WTC11 (cell line): ENCODE measurements at regions not wholly inside any gene's neighbourhood (a gene's known extent, or its start where the extent isn't known, plus 50 kb on each side); places are given as distances from the start of the nearest gene placed in this dataset.

Experiments used
- ATAC-seq: fragments of 200-7000 bp; cut with Tn5 transposase; 2 replicates; pipeline ENCODE4 v1.10.0; 2021; ENCODE audit warnings: mild to moderate bottlenecking, moderate library complexity
- CTCF ChIA-PET: fragments of 300-600 bp; sonication (Branson Sonifier 250); formaldehyde crosslinking; loops from one replicate; lab custom pipeline; 2021; ENCODE audit warnings: antibody characterized with exemption; lab: Charles Lee
- POLR2A ChIA-PET: fragments of 350-600 bp; sonication (Branson Sonifier 250); formaldehyde crosslinking; loops from one replicate; lab custom pipeline; 2021; ENCODE audit warnings: antibody characterized with exemption; lab: Charles Lee
- DNase-seq: peaks from one replicate; pipeline ENCODE4 v3.0.0; 2021; ENCODE audit warnings: low spot score
- H3K27ac Mint-ChIP-seq: 2 replicates; pipeline ENCODE4 v1.8.0; 2021; ENCODE audit warnings: mixed read lengths
- H3K27me3 Mint-ChIP-seq: 2 replicates; pipeline ENCODE4 v1.8.0; 2021; ENCODE audit warnings: low read depth, mild to moderate bottlenecking, moderate library complexity, mixed read lengths
- H3K36me3 Mint-ChIP-seq: 2 replicates; pipeline ENCODE4 v1.8.0; 2021; ENCODE audit warnings: mixed read lengths
- H3K4me1 Mint-ChIP-seq: 2 replicates; pipeline ENCODE4 v1.8.0; 2022; ENCODE audit warnings: mixed read lengths
- H3K4me3 Mint-ChIP-seq: 2 replicates; pipeline ENCODE4 v1.8.0; 2021; ENCODE audit warnings: mild to moderate bottlenecking, moderate library complexity, mixed read lengths
- H3K9me3 Mint-ChIP-seq: 2 replicates; pipeline ENCODE4 v1.8.0; 2021; ENCODE audit warnings: mixed read lengths
- ETV6 ChIP-seq: sonication (generic); formaldehyde crosslinking; IDR thresholded peaks from 2 replicates; pipeline ENCODE4 v1.8.1; 2022; ENCODE audit warnings: mild to moderate bottlenecking, missing genetic modification reagents
- FOXP1 ChIP-seq: sonication (generic); formaldehyde crosslinking; IDR thresholded peaks from 2 replicates; pipeline ENCODE4 v1.8.0; 2022; ENCODE audit warnings: missing genetic modification reagents, mild to moderate bottlenecking, moderate library complexity, borderline replicate concordance
- GRHL2 ChIP-seq: fragments of 250-450 bp; sonication (Bioruptor Pico); IDR thresholded peaks from 2 replicates; pipeline ENCODE4 v1.8.0; 2022; ENCODE audit warnings: mild to moderate bottlenecking, moderate library complexity; ENCODE audit not compliant: insufficient replicate concordance, severe bottlenecking
- GTF2I ChIP-seq: fragments of 250-450 bp; sonication (Bioruptor Pico); conservative IDR thresholded peaks from 2 replicates; pipeline ENCODE4 v1.4.0; 2021; ENCODE audit warnings: mild to moderate bottlenecking
- HMGA2 ChIP-seq: fragments of 250-450 bp; sonication (Bioruptor Pico); IDR thresholded peaks from 2 replicates; pipeline ENCODE4 v1.4.0; 2021; ENCODE audit warnings: mild to moderate bottlenecking, moderate library complexity
- IRF2 ChIP-seq: sonication (generic); formaldehyde crosslinking; IDR thresholded peaks from 2 replicates; pipeline ENCODE4 v1.8.0; 2022; ENCODE audit warnings: low read depth, missing genetic modification reagents, borderline replicate concordance
- NR3C1 ChIP-seq: sonication (generic); formaldehyde crosslinking; conservative IDR thresholded peaks from 2 replicates; pipeline ENCODE4 v1.8.1; 2023; ENCODE audit warnings: low read depth, mild to moderate bottlenecking, missing genetic modification reagents
- OVOL2 ChIP-seq: fragments of 250-450 bp; sonication (Bioruptor Pico); IDR thresholded peaks from 2 replicates; pipeline ENCODE4 v1.9.0; 2021; ENCODE audit warnings: mild to moderate bottlenecking, borderline replicate concordance
- RELA ChIP-seq: sonication (generic); formaldehyde crosslinking; IDR thresholded peaks from 2 replicates; pipeline ENCODE4 v1.8.1; 2022; ENCODE audit warnings: missing genetic modification reagents, mild to moderate bottlenecking, borderline replicate concordance
- SOX15 ChIP-seq: fragments of 250-450 bp; sonication (Bioruptor Pico); IDR thresholded peaks from 2 replicates; pipeline ENCODE4 v1.9.0; 2021; ENCODE audit warnings: mild to moderate bottlenecking
- ZBTB21 ChIP-seq: sonication (generic); formaldehyde crosslinking; IDR thresholded peaks from 2 replicates; pipeline ENCODE4 v1.8.1; 2023; ENCODE audit warnings: mild to moderate bottlenecking, missing genetic modification reagents, borderline replicate concordance
- ZNF396 ChIP-seq: fragments of 250-450 bp; sonication (Bioruptor Pico); IDR thresholded peaks from 2 replicates; pipeline ENCODE4 v1.8.0; 2021; ENCODE audit warnings: mild to moderate bottlenecking, moderate library complexity, borderline replicate concordance
- ZNF423 ChIP-seq: fragments of 250-450 bp; sonication (Bioruptor Pico); IDR thresholded peaks from 2 replicates; pipeline ENCODE4 v2.1.2; 2022; ENCODE audit warnings: mild to moderate bottlenecking, moderate library complexity
- TF ChIP-seq, protein P1 (sequence below): fragments of 200-600 bp; IDR thresholded peaks from 2 replicates; pipeline ENCODE4 v1.8.0; 2022; ENCODE audit warnings: antibody characterized with exemption
- TF ChIP-seq, protein P2 (sequence below): sonication (generic); formaldehyde crosslinking; IDR thresholded peaks from 2 replicates; pipeline ENCODE4 v1.8.0; 2023; ENCODE audit warnings: mild to moderate bottlenecking, missing genetic modification reagents
- TF ChIP-seq, protein P3 (sequence below): sonication (generic); formaldehyde crosslinking; IDR thresholded peaks from 2 replicates; pipeline ENCODE4 v1.8.1; 2022; ENCODE audit warnings: missing genetic modification reagents, borderline replicate concordance
- TF ChIP-seq, protein P4 (sequence below): fragments of 250-450 bp; sonication (Bioruptor Pico); IDR thresholded peaks from 2 replicates; pipeline ENCODE4 v2.1.2; 2022; ENCODE audit warnings: mild to moderate bottlenecking, moderate library complexity
- TF ChIP-seq, protein P5 (sequence below): sonication (generic); formaldehyde crosslinking; IDR thresholded peaks from 2 replicates; pipeline ENCODE4 v1.8.1; 2023; ENCODE audit warnings: mild to moderate bottlenecking, missing genetic modification reagents
- TF ChIP-seq, protein P6 (sequence below): sonication (generic); formaldehyde crosslinking; IDR thresholded peaks from 2 replicates; pipeline ENCODE4 v1.8.1; 2022; ENCODE audit warnings: mild to moderate bottlenecking, moderate library complexity, missing genetic modification reagents
- TF ChIP-seq, protein P7 (sequence below): sonication (generic); formaldehyde crosslinking; IDR thresholded peaks from 2 replicates; pipeline ENCODE4 v1.8.1; 2023; ENCODE audit warnings: mild to moderate bottlenecking, missing genetic modification reagents, moderate library complexity
- TF ChIP-seq, protein P8 (sequence below): sonication (generic); formaldehyde crosslinking; IDR thresholded peaks from 2 replicates; pipeline ENCODE4 v1.8.1; 2022; ENCODE audit warnings: mild to moderate bottlenecking, missing genetic modification reagents, moderate library complexity, borderline replicate concordance

DNA sequence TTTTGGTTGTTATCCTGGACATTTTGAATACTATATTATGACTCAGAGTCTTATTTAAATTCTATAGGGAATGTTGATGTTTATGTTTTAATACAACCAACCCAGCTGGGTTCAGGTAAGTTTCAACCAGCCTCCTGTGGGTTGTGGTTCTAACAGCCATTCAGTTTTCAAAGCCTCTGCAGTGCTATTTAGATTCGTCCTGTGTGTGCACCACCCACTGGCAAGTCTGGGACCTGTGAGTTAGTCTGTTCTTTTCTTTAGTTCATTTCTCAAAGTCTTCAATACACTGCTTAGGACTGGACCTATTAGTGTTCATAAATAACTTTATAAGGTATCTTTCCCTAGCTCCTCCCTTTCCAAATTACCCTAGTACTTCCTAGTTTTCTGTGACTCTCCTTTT lies 170.6 kb downstream of the TMEM132E start:
- CTCF ChIA-PET = no interaction called here
- ATAC-seq = no peak

DNA sequence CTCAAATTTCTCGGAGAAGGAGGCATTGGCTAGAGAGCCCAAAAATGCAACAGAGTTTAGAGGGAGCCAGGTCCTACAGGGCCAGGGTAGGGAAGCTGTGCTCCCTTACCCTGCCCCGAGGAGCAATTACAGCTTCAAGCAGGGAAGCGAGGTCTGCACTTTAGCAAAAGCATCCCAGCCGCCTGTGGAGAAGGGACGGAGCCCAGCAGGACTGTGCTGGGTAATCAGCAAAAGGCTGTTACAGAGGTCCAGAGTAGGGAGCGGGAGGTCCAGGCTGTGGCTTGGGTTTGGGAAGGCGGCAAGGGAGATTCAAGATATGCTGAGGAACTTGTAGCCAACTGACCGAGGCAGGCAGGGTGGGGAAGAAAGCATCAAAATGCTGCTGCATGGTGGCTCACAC lies 162.6 kb downstream of the TMEM132E start:
- ATAC-seq (0 out of 2 replicates have a peak, but pooled peaks have one; percentile 28), DNase-seq (no peak)
- no peak overlapping the region for H3K4me3 Mint-ChIP-seq
- H3K27ac Mint-ChIP-seq = no peak overlapping the region
- POLR2A ChIA-PET = no interaction called here
- TF ChIP-seq GTF2I (CRISPR knock-in tag) = no peak
- TF ChIP-seq, protein P1, sequence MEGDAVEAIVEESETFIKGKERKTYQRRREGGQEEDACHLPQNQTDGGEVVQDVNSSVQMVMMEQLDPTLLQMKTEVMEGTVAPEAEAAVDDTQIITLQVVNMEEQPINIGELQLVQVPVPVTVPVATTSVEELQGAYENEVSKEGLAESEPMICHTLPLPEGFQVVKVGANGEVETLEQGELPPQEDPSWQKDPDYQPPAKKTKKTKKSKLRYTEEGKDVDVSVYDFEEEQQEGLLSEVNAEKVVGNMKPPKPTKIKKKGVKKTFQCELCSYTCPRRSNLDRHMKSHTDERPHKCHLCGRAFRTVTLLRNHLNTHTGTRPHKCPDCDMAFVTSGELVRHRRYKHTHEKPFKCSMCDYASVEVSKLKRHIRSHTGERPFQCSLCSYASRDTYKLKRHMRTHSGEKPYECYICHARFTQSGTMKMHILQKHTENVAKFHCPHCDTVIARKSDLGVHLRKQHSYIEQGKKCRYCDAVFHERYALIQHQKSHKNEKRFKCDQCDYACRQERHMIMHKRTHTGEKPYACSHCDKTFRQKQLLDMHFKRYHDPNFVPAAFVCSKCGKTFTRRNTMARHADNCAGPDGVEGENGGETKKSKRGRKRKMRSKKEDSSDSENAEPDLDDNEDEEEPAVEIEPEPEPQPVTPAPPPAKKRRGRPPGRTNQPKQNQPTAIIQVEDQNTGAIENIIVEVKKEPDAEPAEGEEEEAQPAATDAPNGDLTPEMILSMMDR = no peak
- TF ChIP-seq GRHL2 (CRISPR knock-in tag) = no peak
- no peak for TF ChIP-seq IRF2
- TF ChIP-seq, protein P2, sequence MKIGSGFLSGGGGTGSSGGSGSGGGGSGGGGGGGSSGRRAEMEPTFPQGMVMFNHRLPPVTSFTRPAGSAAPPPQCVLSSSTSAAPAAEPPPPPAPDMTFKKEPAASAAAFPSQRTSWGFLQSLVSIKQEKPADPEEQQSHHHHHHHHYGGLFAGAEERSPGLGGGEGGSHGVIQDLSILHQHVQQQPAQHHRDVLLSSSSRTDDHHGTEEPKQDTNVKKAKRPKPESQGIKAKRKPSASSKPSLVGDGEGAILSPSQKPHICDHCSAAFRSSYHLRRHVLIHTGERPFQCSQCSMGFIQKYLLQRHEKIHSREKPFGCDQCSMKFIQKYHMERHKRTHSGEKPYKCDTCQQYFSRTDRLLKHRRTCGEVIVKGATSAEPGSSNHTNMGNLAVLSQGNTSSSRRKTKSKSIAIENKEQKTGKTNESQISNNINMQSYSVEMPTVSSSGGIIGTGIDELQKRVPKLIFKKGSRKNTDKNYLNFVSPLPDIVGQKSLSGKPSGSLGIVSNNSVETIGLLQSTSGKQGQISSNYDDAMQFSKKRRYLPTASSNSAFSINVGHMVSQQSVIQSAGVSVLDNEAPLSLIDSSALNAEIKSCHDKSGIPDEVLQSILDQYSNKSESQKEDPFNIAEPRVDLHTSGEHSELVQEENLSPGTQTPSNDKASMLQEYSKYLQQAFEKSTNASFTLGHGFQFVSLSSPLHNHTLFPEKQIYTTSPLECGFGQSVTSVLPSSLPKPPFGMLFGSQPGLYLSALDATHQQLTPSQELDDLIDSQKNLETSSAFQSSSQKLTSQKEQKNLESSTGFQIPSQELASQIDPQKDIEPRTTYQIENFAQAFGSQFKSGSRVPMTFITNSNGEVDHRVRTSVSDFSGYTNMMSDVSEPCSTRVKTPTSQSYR = no peak
- TF ChIP-seq, protein P3, sequence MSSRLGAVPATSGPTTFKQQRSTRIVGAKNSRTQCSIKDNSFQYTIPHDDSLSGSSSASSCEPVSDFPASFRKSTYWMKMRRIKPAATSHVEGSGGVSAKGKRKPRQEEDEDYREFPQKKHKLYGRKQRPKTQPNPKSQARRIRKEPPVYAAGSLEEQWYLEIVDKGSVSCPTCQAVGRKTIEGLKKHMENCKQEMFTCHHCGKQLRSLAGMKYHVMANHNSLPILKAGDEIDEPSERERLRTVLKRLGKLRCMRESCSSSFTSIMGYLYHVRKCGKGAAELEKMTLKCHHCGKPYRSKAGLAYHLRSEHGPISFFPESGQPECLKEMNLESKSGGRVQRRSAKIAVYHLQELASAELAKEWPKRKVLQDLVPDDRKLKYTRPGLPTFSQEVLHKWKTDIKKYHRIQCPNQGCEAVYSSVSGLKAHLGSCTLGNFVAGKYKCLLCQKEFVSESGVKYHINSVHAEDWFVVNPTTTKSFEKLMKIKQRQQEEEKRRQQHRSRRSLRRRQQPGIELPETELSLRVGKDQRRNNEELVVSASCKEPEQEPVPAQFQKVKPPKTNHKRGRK (CRISPR knock-in tag) = no peak
- TF ChIP-seq, protein P4, sequence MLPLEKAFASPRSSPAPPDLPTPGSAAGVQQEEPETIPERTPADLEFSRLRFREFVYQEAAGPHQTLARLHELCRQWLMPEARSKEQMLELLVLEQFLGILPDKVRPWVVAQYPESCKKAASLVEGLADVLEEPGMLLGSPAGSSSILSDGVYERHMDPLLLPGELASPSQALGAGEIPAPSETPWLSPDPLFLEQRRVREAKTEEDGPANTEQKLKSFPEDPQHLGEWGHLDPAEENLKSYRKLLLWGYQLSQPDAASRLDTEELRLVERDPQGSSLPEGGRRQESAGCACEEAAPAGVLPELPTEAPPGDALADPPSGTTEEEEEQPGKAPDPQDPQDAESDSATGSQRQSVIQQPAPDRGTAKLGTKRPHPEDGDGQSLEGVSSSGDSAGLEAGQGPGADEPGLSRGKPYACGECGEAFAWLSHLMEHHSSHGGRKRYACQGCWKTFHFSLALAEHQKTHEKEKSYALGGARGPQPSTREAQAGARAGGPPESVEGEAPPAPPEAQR (CRISPR knock-in tag) = no peak
- TF ChIP-seq HMGA2 (CRISPR knock-in tag) = no peak
- TF ChIP-seq ZNF396 = no peak
- TF ChIP-seq, protein P5, sequence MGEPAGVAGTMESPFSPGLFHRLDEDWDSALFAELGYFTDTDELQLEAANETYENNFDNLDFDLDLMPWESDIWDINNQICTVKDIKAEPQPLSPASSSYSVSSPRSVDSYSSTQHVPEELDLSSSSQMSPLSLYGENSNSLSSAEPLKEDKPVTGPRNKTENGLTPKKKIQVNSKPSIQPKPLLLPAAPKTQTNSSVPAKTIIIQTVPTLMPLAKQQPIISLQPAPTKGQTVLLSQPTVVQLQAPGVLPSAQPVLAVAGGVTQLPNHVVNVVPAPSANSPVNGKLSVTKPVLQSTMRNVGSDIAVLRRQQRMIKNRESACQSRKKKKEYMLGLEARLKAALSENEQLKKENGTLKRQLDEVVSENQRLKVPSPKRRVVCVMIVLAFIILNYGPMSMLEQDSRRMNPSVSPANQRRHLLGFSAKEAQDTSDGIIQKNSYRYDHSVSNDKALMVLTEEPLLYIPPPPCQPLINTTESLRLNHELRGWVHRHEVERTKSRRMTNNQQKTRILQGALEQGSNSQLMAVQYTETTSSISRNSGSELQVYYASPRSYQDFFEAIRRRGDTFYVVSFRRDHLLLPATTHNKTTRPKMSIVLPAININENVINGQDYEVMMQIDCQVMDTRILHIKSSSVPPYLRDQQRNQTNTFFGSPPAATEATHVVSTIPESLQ = no peak
- TF ChIP-seq OVOL2 (CRISPR knock-in tag) = no peak
- TF ChIP-seq NR3C1 (CRISPR knock-in tag) = no peak
- TF ChIP-seq, protein P6, sequence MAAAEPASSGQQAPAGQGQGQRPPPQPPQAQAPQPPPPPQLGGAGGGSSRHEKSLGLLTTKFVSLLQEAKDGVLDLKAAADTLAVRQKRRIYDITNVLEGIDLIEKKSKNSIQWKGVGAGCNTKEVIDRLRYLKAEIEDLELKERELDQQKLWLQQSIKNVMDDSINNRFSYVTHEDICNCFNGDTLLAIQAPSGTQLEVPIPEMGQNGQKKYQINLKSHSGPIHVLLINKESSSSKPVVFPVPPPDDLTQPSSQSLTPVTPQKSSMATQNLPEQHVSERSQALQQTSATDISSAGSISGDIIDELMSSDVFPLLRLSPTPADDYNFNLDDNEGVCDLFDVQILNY = no peak
- TF ChIP-seq FOXP1 (CRISPR knock-in tag) = no peak
- TF ChIP-seq ETV6 (CRISPR knock-in tag) = no peak
- no peak for TF ChIP-seq RELA (CRISPR knock-in tag)
- no peak for TF ChIP-seq ZNF423 (CRISPR knock-in tag)
- no peak for TF ChIP-seq ZBTB21 (CRISPR knock-in tag)
- TF ChIP-seq, protein P7, sequence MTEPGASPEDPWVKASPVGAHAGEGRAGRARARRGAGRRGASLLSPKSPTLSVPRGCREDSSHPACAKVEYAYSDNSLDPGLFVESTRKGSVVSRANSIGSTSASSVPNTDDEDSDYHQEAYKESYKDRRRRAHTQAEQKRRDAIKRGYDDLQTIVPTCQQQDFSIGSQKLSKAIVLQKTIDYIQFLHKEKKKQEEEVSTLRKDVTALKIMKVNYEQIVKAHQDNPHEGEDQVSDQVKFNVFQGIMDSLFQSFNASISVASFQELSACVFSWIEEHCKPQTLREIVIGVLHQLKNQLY (CRISPR knock-in tag) = no peak
- no peak for TF ChIP-seq SOX15 (CRISPR knock-in tag)
- peaks cover 6% of the 10 kb centered on the region for H3K9me3 Mint-ChIP-seq
- peaks cover 3% of the 10 kb centered on the region; the same call in 1 of the 2 replicates for H3K27me3 Mint-ChIP-seq
- peaks cover 9% of the 10 kb centered on the region for H3K4me1 Mint-ChIP-seq
- H3K36me3 Mint-ChIP-seq = no peaks in the 10 kb centered on the region
- CTCF ChIA-PET = no interaction called here

More for the DNA sequence above, 170.6 kb downstream of the TMEM132E start:
- Mint-ChIP-seq H3K27ac (no peak overlapping the region), H3K36me3 (no peaks in the 10 kb centered on the region), H3K27me3 (no peaks in the 10 kb centered on the region; the same call in 1 of the 2 replicates), H3K4me1 (peaks cover 14% of the 10 kb centered on the region), H3K9me3 (no peaks in the 10 kb centered on the region), H3K4me3 (no peak overlapping the region)
- TF ChIP-seq, protein P8, sequence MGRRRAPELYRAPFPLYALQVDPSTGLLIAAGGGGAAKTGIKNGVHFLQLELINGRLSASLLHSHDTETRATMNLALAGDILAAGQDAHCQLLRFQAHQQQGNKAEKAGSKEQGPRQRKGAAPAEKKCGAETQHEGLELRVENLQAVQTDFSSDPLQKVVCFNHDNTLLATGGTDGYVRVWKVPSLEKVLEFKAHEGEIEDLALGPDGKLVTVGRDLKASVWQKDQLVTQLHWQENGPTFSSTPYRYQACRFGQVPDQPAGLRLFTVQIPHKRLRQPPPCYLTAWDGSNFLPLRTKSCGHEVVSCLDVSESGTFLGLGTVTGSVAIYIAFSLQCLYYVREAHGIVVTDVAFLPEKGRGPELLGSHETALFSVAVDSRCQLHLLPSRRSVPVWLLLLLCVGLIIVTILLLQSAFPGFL (CRISPR knock-in tag) = no peak
- TF ChIP-seq IRF2 = no peak
- POLR2A ChIA-PET = no interaction called here
- no peak for DNase-seq
